ENCODE measurements at regions not wholly inside any gene's neighbourhood (a gene's known extent, or its start where the extent isn't known, plus 50 kb on each side); places are given as distances from the start of the nearest gene placed in this dataset.
"Not testable (repeated sequence)": the region's sequence is repeated elsewhere in the genome, so short reads cannot be mapped to it uniquely, and the experiment has no call there.

- Histone ChIP-seq H3K4me3 (replicated peaks in 1 of 3; ENCODE audit: low read depth in 2 of 3, low read length in 3 of 3) (no peak overlapping the region), H2AFZ (ENCODE audit: insufficient read depth, low read depth, low read length, poor library complexity, severe bottlenecking) (no peak overlapping the region), H3K36me3 (replicated peaks in 1 of 2; ENCODE audit: control insufficient read depth in 1 of 2, insufficient read depth in 2 of 2, low read length in 2 of 2) (no peaks in the 10 kb centered on the region), H4K20me1 (ENCODE audit: insufficient read depth, low read length) (no peaks in the 10 kb centered on the region), H3K79me2 (ENCODE audit: insufficient read depth, low read length) (no peaks in the 10 kb centered on the region), H3K4me2 (replicated peaks; ENCODE audit: extremely low read depth, low read length, poor library complexity, severe bottlenecking) (no peak overlapping the region), H3K4me1 (ENCODE audit: control insufficient read depth in 1 of 2, insufficient read depth in 2 of 2, low read length in 2 of 2) (no peaks in the 10 kb centered on the region), H3K9ac (ENCODE audit: insufficient read depth, low read length, poor library complexity, severe bottlenecking) (no peak overlapping the region), H3K27ac (ENCODE audit: low read depth in 1 of 2, low read length in 2 of 2) (no peak overlapping the region), H3K9me3 (replicated peaks in 1 of 2; ENCODE audit: control insufficient read depth in 1 of 2, insufficient read depth in 1 of 2, low read length in 2 of 2) (no peaks in the 10 kb centered on the region), H3K27me3 (ENCODE audit: control insufficient read depth in 2 of 2, insufficient read depth in 2 of 2, low read length in 2 of 2) (no peaks in the 10 kb centered on the region)
- no peaks in the 10 kb centered on the region for H3K27me3 Mint-ChIP-seq (ENCODE audit: low read depth in 3 of 3)
- no peak for TF ChIP-seq CTCF (IDR thresholded peaks at IDR 0.05)
- DNase-seq, result no peak
- H3K27ac Mint-ChIP-seq, result no peak overlapping the region
- intact Hi-C loops (cut with micrococcal nuclease), result no loop called here
- no CpG with 5 or more reads among the region's 3 CpGs for WGBS (ENCODE audit: insufficient coverage)
- no peaks in the 10 kb centered on the region for H3K36me3 Mint-ChIP-seq
- no peaks in the 10 kb centered on the region for H3K4me1 Mint-ChIP-seq
- no peak overlapping the region for H3K4me3 Mint-ChIP-seq
- H3K9me3 Mint-ChIP-seq, result peaks cover 0 to 2% (median 0%) of the 10 kb centered on the region in 7 donors
These were observed 155.8 kb upstream of the UGT8 start for GRCh38 chr4:114442856-114443255.

- DNase-seq, result no peak
- H3K27me3 Mint-ChIP-seq (ENCODE audit: low read depth in 3 of 3), result no peaks in the 10 kb centered on the region
- H3K27me3 ChIP-seq (ENCODE audit: control insufficient read depth in 2 of 2, insufficient read depth in 2 of 2, low read length in 2 of 2), result no peaks in the 10 kb centered on the region
- no peaks in the 10 kb centered on the region for H3K4me1 Mint-ChIP-seq
- intact Hi-C loops (cut with micrococcal nuclease), result no loop called here
- H3K4me2 ChIP-seq (replicated peaks; ENCODE audit: extremely low read depth, low read length, poor library complexity, severe bottlenecking), result no peak overlapping the region
- H3K9ac ChIP-seq (ENCODE audit: insufficient read depth, low read length, poor library complexity, severe bottlenecking), result no peak overlapping the region
- H3K27ac ChIP-seq (ENCODE audit: low read depth in 1 of 2, low read length in 2 of 2), result no peak overlapping the region
- H4K20me1 ChIP-seq (ENCODE audit: insufficient read depth, low read length), result no peaks in the 10 kb centered on the region
- no peaks in the 10 kb centered on the region for H3K36me3 ChIP-seq (replicated peaks in 1 of 2; ENCODE audit: control insufficient read depth in 1 of 2, insufficient read depth in 2 of 2, low read length in 2 of 2)
- no peaks in the 10 kb centered on the region for H3K4me1 ChIP-seq (ENCODE audit: control insufficient read depth in 1 of 2, insufficient read depth in 2 of 2, low read length in 2 of 2)
- H3K79me2 ChIP-seq (ENCODE audit: insufficient read depth, low read length), result no peaks in the 10 kb centered on the region
- H3K36me3 Mint-ChIP-seq, result no peaks in the 10 kb centered on the region
- no peak overlapping the region for H3K27ac Mint-ChIP-seq
- peaks cover 0 to 5% (median 0%) of the 10 kb centered on the region in 7 donors for H3K9me3 Mint-ChIP-seq
- H3K9me3 ChIP-seq (replicated peaks in 1 of 2; ENCODE audit: control insufficient read depth in 1 of 2, insufficient read depth in 1 of 2, low read length in 2 of 2), result peaks cover 0 to 5% of the 10 kb centered on the region in 2 donors
- H3K4me3 ChIP-seq (replicated peaks in 1 of 3; ENCODE audit: low read depth in 2 of 3, low read length in 3 of 3), result no peak overlapping the region
- no CpG with 5 or more reads among the region's 1 CpG for WGBS (ENCODE audit: insufficient coverage)
- no peak overlapping the region for H2AFZ ChIP-seq (ENCODE audit: insufficient read depth, low read depth, low read length, poor library complexity, severe bottlenecking)
- H3K4me3 Mint-ChIP-seq, result no peak overlapping the region
- no peak for TF ChIP-seq CTCF (IDR thresholded peaks at IDR 0.05)
These were observed 154.4 kb upstream of the UGT8 start for GRCh38 chr4:114444211-114444610.

GRCh38 chr4:114447963-114448516 is 150.6 kb upstream of the UGT8 start:
- intact Hi-C loops (cut with micrococcal nuclease); H3K9ac ChIP-seq (ENCODE audit: insufficient read depth, low read length, poor library complexity, severe bottlenecking); H3K27me3 Mint-ChIP-seq (ENCODE audit: low read depth in 3 of 3); H3K9me3 Mint-ChIP-seq; H3K4me1 Mint-ChIP-seq; H2AFZ ChIP-seq (ENCODE audit: insufficient read depth, low read depth, low read length, poor library complexity, severe bottlenecking); H3K27ac ChIP-seq (ENCODE audit: low read depth in 1 of 2, low read length in 2 of 2); H3K4me2 ChIP-seq (replicated peaks; ENCODE audit: extremely low read depth, low read length, poor library complexity, severe bottlenecking); H3K4me1 ChIP-seq (ENCODE audit: control insufficient read depth in 1 of 2, insufficient read depth in 2 of 2, low read length in 2 of 2); H3K27me3 ChIP-seq (ENCODE audit: control insufficient read depth in 2 of 2, insufficient read depth in 2 of 2, low read length in 2 of 2); H3K79me2 ChIP-seq (ENCODE audit: insufficient read depth, low read length); H3K9me3 ChIP-seq (replicated peaks in 1 of 2; ENCODE audit: control insufficient read depth in 1 of 2, insufficient read depth in 1 of 2, low read length in 2 of 2); H4K20me1 ChIP-seq (ENCODE audit: insufficient read depth, low read length); DNase-seq; H3K36me3 ChIP-seq (replicated peaks in 1 of 2; ENCODE audit: control insufficient read depth in 1 of 2, insufficient read depth in 2 of 2, low read length in 2 of 2); H3K4me3 Mint-ChIP-seq; H3K36me3 Mint-ChIP-seq; H3K4me3 ChIP-seq (replicated peaks in 1 of 3; ENCODE audit: low read depth in 2 of 3, low read length in 3 of 3); H3K27ac Mint-ChIP-seq: not testable (repeated sequence)

Measured in CD14-positive monocyte (primary cell).